Mucosa of rectum (tissue), 2 donors: ENCODE measurements at regions not wholly inside any gene's neighbourhood (a gene's known extent, or its start where the extent isn't known, plus 50 kb on each side); places are given as distances from the start of the nearest gene placed in this dataset.

Experiments
- H3K27ac ChIP-seq, 2 donors: one replicate each; pipeline ENCODE4 v1.7.0; 2013; ENCODE audit warnings: inconsistent platforms in 2 of 2, low read depth in 2 of 2, low read length in 2 of 2
- H3K27me3 ChIP-seq, 2 donors: one replicate each; pipeline ENCODE4 v1.7.0; 2013; ENCODE audit warnings: low read length in 2 of 2; ENCODE audit not compliant: control insufficient read depth in 2 of 2, insufficient read depth in 2 of 2
- H3K36me3 ChIP-seq, 2 donors: one replicate each; pipeline ENCODE4 v1.7.0; 2013; ENCODE audit warnings: low read length in 2 of 2; ENCODE audit not compliant: control insufficient read depth in 2 of 2, insufficient read depth in 2 of 2
- H3K4me1 ChIP-seq, 2 donors: one replicate each; pipeline ENCODE4 v1.7.0; 2013; ENCODE audit warnings: low read length in 2 of 2, mild to moderate bottlenecking in 1 of 2; ENCODE audit not compliant: control insufficient read depth in 2 of 2, insufficient read depth in 2 of 2
- H3K4me3 ChIP-seq, 2 donors: one replicate each; pipeline ENCODE4 v1.7.0; 2013; ENCODE audit warnings: low read length in 2 of 2
- H3K9ac ChIP-seq, 2 donors: one replicate each; pipeline ENCODE4 v1.7.0; 2013; ENCODE audit warnings: low read length in 2 of 2, low read depth in 1 of 2, mild to moderate bottlenecking in 1 of 2
- H3K9me3 ChIP-seq, 2 donors: one replicate each; pipeline ENCODE4 v1.7.0; 2013; ENCODE audit warnings: low read length in 2 of 2; ENCODE audit not compliant: control insufficient read depth in 2 of 2
- donor health status: healthy.
- donor health status: Normal muscosa, but diverticular disease.

DNA sequence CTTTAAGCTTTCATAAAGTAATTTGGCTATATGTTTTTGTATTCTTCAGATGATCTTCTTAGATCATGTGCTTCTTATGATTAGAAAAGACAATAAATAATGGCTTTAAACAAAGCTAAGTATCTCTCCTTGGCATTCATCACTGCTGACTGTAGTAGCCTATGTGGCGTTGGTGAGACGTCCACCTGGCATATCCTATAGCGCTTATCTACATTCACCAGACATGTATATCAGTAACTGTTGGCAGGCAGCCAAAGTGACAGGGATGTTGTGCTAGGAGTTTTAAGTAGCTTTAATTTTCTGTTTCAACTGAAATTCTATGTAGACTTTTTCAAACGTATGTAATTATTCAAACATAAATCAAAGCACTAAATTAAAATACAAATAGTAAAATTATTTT is 276.4 kb downstream of the IL15 start:
- Histone ChIP-seq H3K9ac (no peak overlapping the region), H3K27me3 (no peaks in the 10 kb centered on the region), H3K36me3 (no peaks in the 10 kb centered on the region), H3K4me3 (no peak overlapping the region), H3K4me1 (no peaks in the 10 kb centered on the region), H3K9me3 (no peaks in the 10 kb centered on the region), H3K27ac (no peak overlapping the region)

GRCh38 chr4:141913928-141914327 is 277.5 kb downstream of the IL15 start:
- no peaks in the 10 kb centered on the region for H3K4me1 ChIP-seq
- no peaks in the 10 kb centered on the region for H3K36me3 ChIP-seq
- no peak overlapping the region for H3K27ac ChIP-seq

DNA sequence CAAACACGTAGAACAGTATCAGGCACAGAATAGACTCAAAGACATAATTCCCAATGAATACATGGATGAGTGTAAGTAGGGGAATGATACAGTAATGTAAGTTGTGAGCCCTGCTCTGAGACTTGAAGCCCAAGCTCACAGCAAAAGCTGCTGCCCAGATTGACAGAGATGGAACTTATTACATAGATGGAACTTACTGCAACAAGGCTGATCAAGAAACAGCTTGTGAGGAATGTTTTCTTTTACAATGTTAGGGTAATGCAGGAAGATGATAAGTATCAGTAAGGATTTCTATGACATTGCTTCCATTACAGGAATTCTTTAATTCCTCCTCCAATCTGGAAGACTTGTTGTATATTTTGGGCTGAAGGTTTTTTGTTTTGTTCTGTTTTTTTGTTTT is 278.4 kb downstream of the IL15 start:
- Histone ChIP-seq H3K27me3 (no peaks in the 10 kb centered on the region), H3K36me3 (no peaks in the 10 kb centered on the region), H3K27ac (no peak overlapping the region), H3K9me3 (no peaks in the 10 kb centered on the region), H3K4me1 (no peaks in the 10 kb centered on the region), H3K9ac (no peak overlapping the region), H3K4me3 (no peak overlapping the region)

More at GRCh38 chr4:141913928-141914327, 277.5 kb downstream of the IL15 start:
- Histone ChIP-seq H3K9ac (no peak overlapping the region), H3K9me3 (no peaks in the 10 kb centered on the region), H3K27me3 (no peaks in the 10 kb centered on the region), H3K4me3 (no peak overlapping the region)

GRCh38 chr4:141919649-141920048 is 283.3 kb downstream of the IL15 start:
- Histone ChIP-seq H3K27me3 (no peaks in the 10 kb centered on the region), H3K9ac (no peak overlapping the region), H3K4me3 (no peak overlapping the region), H3K9me3 (no peaks in the 10 kb centered on the region), H3K4me1 (no peaks in the 10 kb centered on the region), H3K27ac (no peak overlapping the region), H3K36me3 (no peaks in the 10 kb centered on the region)

GRCh38 chr4:141921293-141921692 is 284.9 kb downstream of the IL15 start:
- Histone ChIP-seq H3K36me3 (no peaks in the 10 kb centered on the region), H3K27ac (no peak overlapping the region), H3K9ac (no peak overlapping the region), H3K9me3 (no peaks in the 10 kb centered on the region), H3K27me3 (no peaks in the 10 kb centered on the region), H3K4me3 (no peak overlapping the region), H3K4me1 (no peaks in the 10 kb centered on the region)

DNA sequence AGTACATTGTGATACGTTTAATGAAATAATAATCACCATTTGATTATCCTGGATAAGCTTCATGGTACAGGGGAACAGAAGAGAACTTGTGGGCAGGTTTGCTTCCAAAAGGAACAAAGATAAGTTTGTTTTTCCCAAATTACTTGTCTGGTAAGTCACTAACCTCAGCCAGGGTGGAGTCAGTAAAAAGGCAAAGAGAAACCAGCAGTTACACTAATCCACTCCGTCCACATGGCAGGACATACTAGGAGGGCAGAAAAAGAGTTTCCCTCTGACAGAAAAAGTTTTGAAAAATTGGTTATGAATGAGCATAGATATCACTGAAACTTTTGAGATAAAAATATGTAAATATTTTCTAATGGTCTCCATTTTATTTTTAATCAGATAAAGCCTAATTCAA is 285.9 kb downstream of the IL15 start:
- H3K27ac ChIP-seq = no peak overlapping the region
- no peaks in the 10 kb centered on the region for H3K36me3 ChIP-seq
- no peak overlapping the region for H3K9ac ChIP-seq
- H3K4me1 ChIP-seq = no peaks in the 10 kb centered on the region
- no peaks in the 10 kb centered on the region for H3K27me3 ChIP-seq
- no peak overlapping the region for H3K4me3 ChIP-seq
- H3K9me3 ChIP-seq = no peaks in the 10 kb centered on the region

GRCh38 chr4:141926406-141926805 is 290.0 kb downstream of the IL15 start:
- H3K9me3 ChIP-seq = no peaks in the 10 kb centered on the region
- no peak overlapping the region for H3K4me3 ChIP-seq
- H3K9ac ChIP-seq = no peak overlapping the region
- no peaks in the 10 kb centered on the region for H3K27me3 ChIP-seq
- no peaks in the 10 kb centered on the region for H3K36me3 ChIP-seq
- no peaks in the 10 kb centered on the region for H3K4me1 ChIP-seq
- H3K27ac ChIP-seq = no peak overlapping the region

GRCh38 chr4:141932490-141932889 is 296.1 kb downstream of the IL15 start:
- Histone ChIP-seq H3K36me3 (no peaks in the 10 kb centered on the region), H3K9me3 (peaks cover 0 to 3% of the 10 kb centered on the region in 2 donors), H3K4me1 (no peaks in the 10 kb centered on the region)

DNA sequence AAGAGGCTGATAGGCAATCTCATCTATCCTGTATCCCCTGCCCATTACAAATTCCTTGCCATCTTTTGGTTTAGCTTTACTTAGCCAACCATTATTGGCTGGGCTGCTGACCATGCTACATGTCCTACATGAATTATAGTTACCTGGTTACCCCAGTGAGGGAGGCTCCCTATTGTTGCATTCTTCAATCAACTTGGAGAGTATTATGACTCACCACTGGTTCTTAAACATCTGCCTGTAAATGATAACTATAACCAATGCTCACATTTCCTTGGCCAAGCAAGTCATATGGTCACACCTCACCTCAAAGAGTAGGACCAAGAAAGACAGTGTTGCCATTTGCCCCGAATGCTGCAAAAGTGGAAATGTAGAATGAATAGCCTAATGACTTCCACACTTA is 297.6 kb downstream of the IL15 start:
- H3K27ac ChIP-seq = no peak overlapping the region
- no peaks in the 10 kb centered on the region for H3K27me3 ChIP-seq
- H3K9me3 ChIP-seq = peaks cover 0 to 3% of the 10 kb centered on the region in 2 donors
- no peak overlapping the region for H3K4me3 ChIP-seq
- no peaks in the 10 kb centered on the region for H3K4me1 ChIP-seq
- no peak overlapping the region for H3K9ac ChIP-seq
- H3K36me3 ChIP-seq = no peaks in the 10 kb centered on the region

More at GRCh38 chr4:141932490-141932889, 296.1 kb downstream of the IL15 start:
- Histone ChIP-seq H3K9ac (no peak overlapping the region), H3K27ac (no peak overlapping the region), H3K4me3 (no peak overlapping the region), H3K27me3 (no peaks in the 10 kb centered on the region)

- Histone ChIP-seq H3K4me3 (no peak overlapping the region), H3K9me3 (no peaks in the 10 kb centered on the region), H3K9ac (no peak overlapping the region), H3K4me1 (no peaks in the 10 kb centered on the region), H3K27me3 (no peaks in the 10 kb centered on the region), H3K27ac (no peak overlapping the region), H3K36me3 (no peaks in the 10 kb centered on the region)
Observed at GRCh38 chr4:141955696-141956095, 319.3 kb downstream of the IL15 start.

- Histone ChIP-seq H3K4me3 (no peak overlapping the region), H3K27me3 (no peaks in the 10 kb centered on the region), H3K27ac (no peak overlapping the region), H3K36me3 (no peaks in the 10 kb centered on the region), H3K9me3 (no peaks in the 10 kb centered on the region), H3K9ac (no peak overlapping the region), H3K4me1 (no peaks in the 10 kb centered on the region)
Observed at GRCh38 chr4:141957416-141957815, 321.0 kb downstream of the IL15 start.
